OCI-LY1 (cell line): ENCODE measurements at regions not wholly inside any gene's neighbourhood (a gene's known extent, or its start where the extent isn't known, plus 50 kb on each side); places are given as distances from the start of the nearest gene placed in this dataset.

Experiments used
- H2AFZ ChIP-seq: fragments of 200-600 bp; sonication (generic), shearing (Covaris generic); 2 replicates; pipeline ENCODE4 v1.6.0; 2014; ENCODE audit warnings: antibody characterized with exemption, mild to moderate bottlenecking, low read length
- H3F3A ChIP-seq: fragments of 200-600 bp; sonication (generic), shearing (Covaris generic); 2 replicates; pipeline ENCODE4 v1.6.0; 2014; ENCODE audit warnings: mild to moderate bottlenecking, antibody characterized with exemption, low read length, moderate library complexity; ENCODE audit not compliant: insufficient read depth
- H3K27ac ChIP-seq: fragments of 200-600 bp; sonication (generic); 2 replicates; pipeline ENCODE4 v1.5.1; 2014; ENCODE audit warnings: low read length, mixed run types, mild to moderate bottlenecking, low read depth; ENCODE audit not compliant: poor library complexity, severe bottlenecking
- H3K27me3 ChIP-seq: fragments of 200-600 bp; sonication (generic); 2 replicates; pipeline ENCODE4 v1.6.0; 2014; ENCODE audit warnings: antibody characterized with exemption, mild to moderate bottlenecking, low read length, moderate library complexity; ENCODE audit not compliant: insufficient read depth
- H3K36me3 ChIP-seq: fragments of 200-600 bp; sonication (generic); 2 replicates; pipeline ENCODE4 v1.6.1; 2014; ENCODE audit warnings: mild to moderate bottlenecking, antibody characterized with exemption, low read length, moderate library complexity, mixed read lengths; ENCODE audit not compliant: insufficient read depth
- H3K4me1 ChIP-seq: fragments of 200-600 bp; sonication (generic); 2 replicates; pipeline ENCODE4 v1.5.1; 2014; ENCODE audit warnings: mild to moderate bottlenecking, low read length, moderate library complexity; ENCODE audit not compliant: insufficient read depth, severe bottlenecking
- H3K4me2 ChIP-seq: fragments of 200-600 bp; sonication (generic), shearing (Covaris generic); 2 replicates; pipeline ENCODE4 v1.6.1; 2014; ENCODE audit warnings: low read length
- H3K4me3 ChIP-seq: fragments of 200-600 bp; sonication (generic); 2 replicates; pipeline ENCODE4 v1.5.1; 2014; ENCODE audit warnings: low read length, low read depth, mild to moderate bottlenecking, mixed read lengths; ENCODE audit not compliant: poor library complexity, severe bottlenecking
- H3K79me2 ChIP-seq: fragments of 200-600 bp; shearing (Covaris generic); 2 replicates; pipeline ENCODE4 v1.6.1; 2016; ENCODE audit warnings: mixed run types, low read length, mixed read lengths; ENCODE audit not compliant: insufficient read depth
- H3K9ac ChIP-seq: fragments of 200-600 bp; sonication (generic), shearing (Covaris generic); 2 replicates; pipeline ENCODE4 v1.6.1; 2014; ENCODE audit warnings: mild to moderate bottlenecking, low read length, mixed read lengths
- H3K9me2 ChIP-seq: fragments of 200-600 bp; sonication (generic), shearing (Covaris generic); 2 replicates; pipeline ENCODE4 v1.6.1; 2014; ENCODE audit warnings: low read depth, mild to moderate bottlenecking, low read length, mixed read lengths
- H3K9me3 ChIP-seq: fragments of 200-600 bp; shearing (Covaris generic); 2 replicates; pipeline ENCODE4 v1.6.1; 2014; ENCODE audit warnings: low read length, mixed read lengths
- H4K20me1 ChIP-seq: fragments of 200-600 bp; sonication (generic), shearing (Covaris generic); 2 replicates; pipeline ENCODE4 v1.6.0; 2016; ENCODE audit warnings: mild to moderate bottlenecking, low read length; ENCODE audit not compliant: insufficient read depth
- CTCF ChIP-seq: fragments of 200-600 bp; sonication (generic), shearing (Covaris generic); IDR thresholded peaks from 2 replicates; pipeline ENCODE4 v1.5.1; 2017; ENCODE audit warnings: mild to moderate bottlenecking, antibody characterized with exemption, low read length, moderate library complexity, mixed read lengths
- EZH2 ChIP-seq: fragments of 200-600 bp; sonication (generic), shearing (Covaris generic); IDR thresholded peaks from 2 replicates; pipeline ENCODE4 v1.8.0; 2017; ENCODE audit warnings: borderline replicate concordance, mixed run types, mild to moderate bottlenecking, antibody characterized with exemption, low read length, moderate library complexity, mixed read lengths

- H3K27me3 ChIP-seq: no peaks in the 10 kb centered on the region
- H3K4me3 ChIP-seq: no peak overlapping the region
- H3K79me2 ChIP-seq: no peaks in the 10 kb centered on the region
- no peaks in the 10 kb centered on the region for H3K9me3 ChIP-seq
- no peak for TF ChIP-seq EZH2
- no peak for TF ChIP-seq CTCF
- no peaks in the 10 kb centered on the region for H3K36me3 ChIP-seq
- H3F3A ChIP-seq: no peaks in the 10 kb centered on the region
- H2AFZ ChIP-seq: no peak overlapping the region
- no peak overlapping the region for H3K4me2 ChIP-seq
- no peak overlapping the region for H3K27ac ChIP-seq
- no peaks in the 10 kb centered on the region for H3K4me1 ChIP-seq
- H3K9me2 ChIP-seq: no peaks in the 10 kb centered on the region
- H4K20me1 ChIP-seq: no peaks in the 10 kb centered on the region
- no peak overlapping the region for H3K9ac ChIP-seq
Observed at GRCh38 chr11:11085580-11085979, 227.7 kb upstream of the ZBED5 start.

GRCh38 chr11:11084337-11084736 is 226.5 kb upstream of the ZBED5 start:
- Histone ChIP-seq H3K79me2 (no peaks in the 10 kb centered on the region), H3K4me3 (no peak overlapping the region), H3K9me2 (no peaks in the 10 kb centered on the region), H3K9me3 (no peaks in the 10 kb centered on the region), H2AFZ (no peak overlapping the region), H3K9ac (no peak overlapping the region), H3K27ac (no peak overlapping the region), H4K20me1 (no peaks in the 10 kb centered on the region), H3K27me3 (no peaks in the 10 kb centered on the region), H3F3A (no peaks in the 10 kb centered on the region), H3K4me2 (no peak overlapping the region), H3K4me1 (no peaks in the 10 kb centered on the region), H3K36me3 (no peaks in the 10 kb centered on the region)
- no peak for TF ChIP-seq EZH2

- H4K20me1 ChIP-seq: no peaks in the 10 kb centered on the region
- no peaks in the 10 kb centered on the region for H3K79me2 ChIP-seq
- H3F3A ChIP-seq: no peaks in the 10 kb centered on the region
- H3K9ac ChIP-seq: no peak overlapping the region
- H3K4me1 ChIP-seq: no peaks in the 10 kb centered on the region
- H3K36me3 ChIP-seq: no peaks in the 10 kb centered on the region
- no peaks in the 10 kb centered on the region for H3K9me2 ChIP-seq
- no peak overlapping the region for H3K4me3 ChIP-seq
- no peak overlapping the region for H3K27ac ChIP-seq
- no peaks in the 10 kb centered on the region for H3K27me3 ChIP-seq
- no peak overlapping the region for H3K4me2 ChIP-seq
- no peaks in the 10 kb centered on the region for H3K9me3 ChIP-seq
- no peak overlapping the region for H2AFZ ChIP-seq
- TF ChIP-seq CTCF (no peak), EZH2 (no peak)
Observed at GRCh38 chr11:11083441-11083840, 225.6 kb upstream of the ZBED5 start.

GRCh38 chr11:11082646-11083045 is 224.8 kb upstream of the ZBED5 start:
- H3K4me3 ChIP-seq: no peak overlapping the region
- H3K9me3 ChIP-seq: no peaks in the 10 kb centered on the region
- H3F3A ChIP-seq: no peaks in the 10 kb centered on the region
- no peaks in the 10 kb centered on the region for H3K4me1 ChIP-seq
- no peak overlapping the region for H3K4me2 ChIP-seq
- no peaks in the 10 kb centered on the region for H3K79me2 ChIP-seq
- no peaks in the 10 kb centered on the region for H4K20me1 ChIP-seq
- TF ChIP-seq CTCF: no peak
- TF ChIP-seq EZH2: no peak
- H3K27me3 ChIP-seq: no peaks in the 10 kb centered on the region
- H3K36me3 ChIP-seq: no peaks in the 10 kb centered on the region
- no peaks in the 10 kb centered on the region for H3K9me2 ChIP-seq
- H3K9ac ChIP-seq: no peak overlapping the region
- no peak overlapping the region for H2AFZ ChIP-seq
- no peak overlapping the region for H3K27ac ChIP-seq
